Midbrain (tissue), 1 donor: ENCODE measurements at regions not wholly inside any gene's neighbourhood (a gene's known extent, or its start where the extent isn't known, plus 50 kb on each side); places are given as distances from the start of the nearest gene placed in this dataset.
"Not testable (repeated sequence)": the region's sequence is repeated elsewhere in the genome, so short reads cannot be mapped to it uniquely, and the experiment has no call there.

Source experiments
- DNase-seq: peaks from one replicate; lab custom pipeline; 2025; lab: John Stamatoyannopoulos, UW

DNA sequence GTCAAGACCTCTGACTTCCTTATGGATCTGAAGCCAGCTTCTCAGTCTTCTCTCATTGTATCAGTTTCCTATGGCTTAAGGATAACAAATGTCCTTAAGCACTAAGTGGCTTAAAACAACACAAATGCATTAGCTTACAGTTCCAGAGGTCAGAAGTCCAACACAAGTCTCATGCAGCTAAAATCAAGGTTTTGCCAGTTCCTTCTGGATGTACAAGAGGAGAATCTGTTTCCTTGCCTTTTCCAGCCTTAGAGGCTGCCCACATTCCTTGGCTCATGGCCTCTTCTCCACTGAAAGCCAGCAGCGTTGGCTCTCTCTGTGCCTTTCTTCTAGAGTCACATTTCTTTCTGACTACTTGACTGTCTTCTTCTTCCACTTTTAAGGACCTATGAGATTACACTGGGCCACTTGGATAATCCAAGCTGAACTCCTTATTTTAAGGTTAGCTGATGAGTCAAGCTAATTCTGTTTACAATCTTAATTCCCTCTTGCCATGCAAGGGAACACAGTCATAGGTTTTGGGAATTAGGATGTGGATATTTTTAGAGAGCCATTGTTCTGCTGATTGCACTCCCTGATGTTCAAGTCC lies 179.0 kb downstream of the BCAS1 start:
- no peak for DNase-seq

DNA sequence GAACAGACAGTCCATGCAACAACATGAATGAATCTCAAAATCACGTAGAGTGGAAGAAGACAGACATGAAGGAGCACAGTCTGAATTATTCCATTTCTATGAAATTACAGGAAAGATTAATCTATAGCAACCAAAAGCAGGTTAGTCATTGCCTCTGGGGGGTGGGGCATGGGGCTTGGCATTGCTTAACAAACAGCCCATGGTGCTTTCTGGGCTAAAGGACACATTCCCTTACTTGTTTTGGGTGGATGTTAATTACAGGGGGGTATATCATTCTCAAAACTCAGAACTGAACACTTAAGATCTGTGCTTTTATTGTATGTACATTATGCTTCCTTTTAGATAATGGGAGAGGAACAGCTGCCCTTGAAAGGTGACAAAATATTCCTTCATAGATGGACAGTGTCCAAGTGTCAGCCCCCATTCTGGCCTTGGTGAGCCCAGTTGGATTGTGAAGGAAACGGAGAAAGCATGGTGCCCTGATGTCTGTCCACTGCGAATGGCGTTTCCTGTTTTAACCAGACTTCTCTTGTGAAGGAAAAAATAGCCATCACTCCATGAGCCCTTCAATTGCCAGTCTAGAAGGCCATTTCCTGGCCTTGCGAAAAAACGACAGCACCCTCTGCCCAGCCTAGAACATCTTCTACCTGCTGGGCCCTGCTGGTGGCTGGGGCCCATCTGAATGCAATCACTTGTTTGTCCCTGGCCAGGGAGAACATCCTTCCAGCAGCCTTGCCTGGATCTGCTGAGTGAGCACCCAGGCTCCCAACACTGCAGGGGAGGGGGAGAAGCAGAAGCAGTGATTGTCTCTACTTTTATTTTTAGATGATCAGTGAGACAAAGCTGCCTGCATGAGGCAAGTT lies 179.7 kb downstream of the BCAS1 start:
- no peak for DNase-seq

DNA sequence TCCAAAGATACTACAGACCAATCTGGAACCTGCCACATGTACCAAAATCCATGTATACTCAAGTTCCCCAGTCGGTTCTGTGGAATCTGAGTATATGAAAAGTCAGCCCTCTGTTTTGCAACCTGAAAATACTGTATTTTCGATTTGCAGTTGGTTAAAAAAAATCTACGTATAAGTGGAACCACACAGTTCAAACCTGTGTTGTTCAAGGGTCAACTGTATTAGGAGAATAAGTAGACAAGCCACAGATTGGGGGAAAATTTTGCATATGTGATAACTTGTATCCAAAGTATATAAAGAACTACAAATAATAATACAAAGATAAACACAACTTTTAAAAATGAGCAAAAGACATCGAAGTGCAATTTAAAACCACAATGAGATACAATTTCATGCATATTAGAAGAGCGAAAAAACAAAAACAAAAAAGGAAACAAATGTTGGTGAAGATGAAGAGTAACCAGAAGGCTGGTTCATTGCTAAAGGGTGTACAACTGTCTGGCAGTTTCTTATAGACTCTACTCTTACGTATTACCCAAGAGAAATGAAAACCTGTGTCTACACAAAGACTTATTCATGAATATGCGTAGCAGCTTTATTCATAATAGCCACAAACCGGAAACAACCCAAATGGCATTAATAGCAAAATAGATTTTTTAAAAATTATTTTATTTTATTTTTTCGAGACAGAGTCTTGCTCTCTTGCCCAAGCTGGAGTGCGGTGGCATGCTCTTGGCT lies 180.8 kb downstream of the BCAS1 start:
- DNase-seq, result no peak

DNA sequence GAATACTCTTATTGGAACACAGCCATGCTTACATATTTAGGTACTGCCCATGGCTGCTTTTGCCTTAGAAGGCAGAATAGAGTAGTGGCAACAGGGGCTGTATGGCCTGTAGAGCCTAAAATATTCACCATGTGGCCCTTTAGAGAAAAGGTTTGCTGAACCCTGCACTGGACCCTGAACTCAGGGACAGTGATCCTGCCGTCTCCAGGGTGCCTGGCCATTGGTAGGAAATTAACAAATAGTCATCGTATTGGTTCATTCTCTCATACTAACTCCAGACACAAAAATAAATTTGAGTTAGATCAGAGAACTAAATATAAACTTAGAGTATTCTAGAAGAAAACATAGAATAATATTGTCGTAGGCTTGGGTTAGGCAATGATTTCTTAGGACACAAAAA lies 181.4 kb downstream of the BCAS1 start:
- no peak for DNase-seq

DNA sequence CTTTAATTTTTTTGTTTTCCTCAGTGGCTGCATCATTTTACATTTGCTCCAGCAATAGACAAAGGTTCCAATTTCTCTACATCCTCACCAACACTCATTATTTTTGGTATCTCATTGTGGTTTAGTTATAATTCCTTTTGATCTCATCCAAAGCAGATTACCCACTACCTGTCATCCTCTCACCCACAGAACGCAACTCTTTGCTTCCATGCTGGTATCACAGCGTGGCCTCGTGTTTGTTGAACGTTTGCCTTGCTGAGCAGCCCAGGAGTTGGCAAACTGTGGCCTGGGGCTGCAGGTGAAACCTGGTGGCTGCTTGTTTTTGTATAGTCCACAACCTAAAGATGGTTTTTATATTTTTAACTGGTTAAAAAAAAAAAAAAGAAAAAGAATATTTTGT lies 181.9 kb downstream of the BCAS1 start:
- no peak for DNase-seq

DNA sequence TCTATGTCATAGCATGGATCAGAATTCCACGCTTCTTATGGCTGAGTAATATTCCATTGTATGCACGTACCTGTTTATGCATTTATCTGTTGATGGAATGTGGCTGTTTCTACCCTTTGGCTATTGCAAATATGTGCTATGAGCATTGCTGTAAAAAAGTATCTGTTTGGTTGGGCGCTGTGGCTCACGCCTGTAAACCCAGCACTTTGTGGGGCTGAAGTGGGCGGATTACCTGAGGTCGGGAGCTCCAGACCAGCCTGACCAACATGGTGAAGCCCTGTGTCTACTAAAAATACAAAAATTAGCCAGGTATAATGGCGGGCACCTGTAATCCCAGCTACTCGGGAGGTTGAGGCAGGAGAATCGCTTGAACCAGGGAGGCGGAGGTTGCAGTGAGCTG lies 182.4 kb downstream of the BCAS1 start:
- no peak for DNase-seq

DNA sequence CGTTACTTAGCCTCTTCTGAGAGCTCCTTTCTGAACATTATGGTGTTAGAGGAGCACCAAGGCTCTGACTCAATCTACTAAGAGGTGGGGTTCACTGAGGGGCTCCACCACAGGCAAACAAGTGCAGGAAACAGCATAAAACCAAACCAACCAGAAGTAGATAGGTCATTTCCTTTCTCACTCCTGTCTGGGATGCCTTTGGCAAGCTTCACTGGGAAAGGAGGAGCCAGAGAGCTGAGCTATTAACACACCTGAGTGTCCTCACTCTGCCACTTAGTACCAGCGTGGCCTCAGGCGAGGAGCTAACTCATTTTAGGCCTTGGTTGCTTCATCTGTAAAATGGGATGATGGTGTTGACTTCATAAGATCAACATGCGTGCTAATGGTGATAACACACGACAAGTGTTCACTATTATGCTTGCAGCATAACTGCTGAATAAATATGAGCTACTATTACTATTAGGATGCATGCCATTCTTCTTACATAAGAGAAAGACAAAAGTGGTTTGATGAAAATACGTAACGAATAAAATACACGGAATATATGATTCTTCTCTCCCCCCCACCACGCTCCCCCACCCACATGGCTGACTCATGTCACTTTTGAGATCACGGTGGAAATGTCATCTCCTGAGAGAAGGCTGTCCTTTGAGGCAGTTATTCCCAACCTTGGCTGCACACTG lies 185.4 kb downstream of the BCAS1 start:
- no peak for DNase-seq

DNA sequence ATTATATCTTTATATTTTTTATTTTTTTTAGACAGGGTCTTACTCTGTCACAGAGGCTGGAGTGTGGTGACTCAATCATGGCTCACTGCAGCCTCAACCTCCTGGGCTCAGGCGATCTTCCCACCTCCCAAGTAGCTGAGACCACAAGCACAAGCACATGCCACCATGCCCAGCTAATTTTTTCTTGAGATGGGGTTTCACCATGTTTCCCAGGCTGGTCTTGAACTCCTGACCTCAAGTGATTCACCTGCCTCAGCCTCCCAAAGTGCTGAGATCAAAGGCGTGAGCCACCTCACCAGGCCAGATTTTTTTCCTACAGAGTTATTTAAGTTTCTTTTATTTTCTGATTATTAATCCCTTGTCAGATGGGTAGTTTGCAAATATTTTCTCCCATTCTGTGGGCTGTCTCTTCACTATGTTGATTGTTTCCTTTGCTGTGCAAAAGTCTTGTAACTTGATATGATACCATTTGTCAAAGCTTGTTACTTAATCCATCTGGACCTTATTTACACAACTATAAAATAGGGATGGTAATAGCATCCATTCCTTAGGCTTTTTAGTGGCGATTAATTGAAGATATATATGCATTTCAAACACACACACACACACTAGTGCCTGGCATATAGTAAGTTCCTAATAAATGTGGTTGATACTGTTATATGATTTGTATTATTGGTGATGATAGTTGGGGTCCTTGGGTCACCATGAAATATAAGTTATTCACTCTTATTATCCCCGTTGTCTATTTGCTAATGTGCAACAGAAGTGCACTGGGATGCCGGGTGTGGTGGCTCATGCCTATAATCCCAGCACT lies 187.1 kb downstream of the BCAS1 start:
- no peak for DNase-seq

DNA sequence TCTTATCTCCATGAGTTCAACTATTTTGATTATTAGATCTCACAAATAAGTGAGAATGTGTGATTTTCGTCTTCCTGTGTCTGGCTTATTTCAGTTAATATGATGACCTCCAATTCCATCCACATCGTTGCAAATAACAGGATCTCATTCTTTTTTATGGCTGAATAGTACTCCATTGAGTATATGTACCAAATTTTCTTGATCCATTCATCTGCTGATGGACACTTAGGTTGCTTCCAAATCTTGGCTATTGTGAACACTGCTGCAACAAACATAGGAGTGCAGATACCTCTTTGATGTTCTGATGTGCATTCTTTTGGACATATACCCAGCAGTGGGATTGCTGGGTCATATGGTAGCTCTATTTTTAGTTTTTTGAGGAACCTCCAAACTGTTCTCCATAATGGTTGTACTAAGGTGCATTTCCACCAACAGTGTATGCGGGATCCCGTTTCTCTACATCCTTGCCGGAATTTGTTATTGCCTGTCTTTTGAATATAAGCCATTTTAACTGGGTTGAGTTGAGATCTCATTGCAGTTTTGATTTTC lies 187.9 kb downstream of the BCAS1 start:
- not testable (repeated sequence) for DNase-seq

DNA sequence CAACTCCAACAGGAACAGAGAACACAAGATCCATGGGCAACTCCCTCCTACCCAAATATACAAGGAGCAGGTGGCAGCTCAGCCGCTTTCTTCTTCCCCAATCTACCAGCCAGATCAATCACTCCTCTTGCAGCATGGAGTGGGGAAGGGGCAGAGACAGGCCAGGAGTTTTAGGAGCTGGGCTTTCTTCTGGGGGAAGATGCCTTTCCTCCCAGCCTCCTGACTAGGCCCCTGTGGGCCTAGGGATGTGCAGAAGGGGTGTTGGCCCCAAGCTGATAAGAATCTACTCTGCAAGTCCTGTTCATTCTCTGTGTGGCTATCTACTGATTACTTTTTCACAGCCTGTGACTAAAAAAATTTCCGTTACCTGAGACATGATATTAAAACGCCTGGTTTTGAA lies 189.0 kb downstream of the BCAS1 start:
- DNase-seq, result no peak

DNA sequence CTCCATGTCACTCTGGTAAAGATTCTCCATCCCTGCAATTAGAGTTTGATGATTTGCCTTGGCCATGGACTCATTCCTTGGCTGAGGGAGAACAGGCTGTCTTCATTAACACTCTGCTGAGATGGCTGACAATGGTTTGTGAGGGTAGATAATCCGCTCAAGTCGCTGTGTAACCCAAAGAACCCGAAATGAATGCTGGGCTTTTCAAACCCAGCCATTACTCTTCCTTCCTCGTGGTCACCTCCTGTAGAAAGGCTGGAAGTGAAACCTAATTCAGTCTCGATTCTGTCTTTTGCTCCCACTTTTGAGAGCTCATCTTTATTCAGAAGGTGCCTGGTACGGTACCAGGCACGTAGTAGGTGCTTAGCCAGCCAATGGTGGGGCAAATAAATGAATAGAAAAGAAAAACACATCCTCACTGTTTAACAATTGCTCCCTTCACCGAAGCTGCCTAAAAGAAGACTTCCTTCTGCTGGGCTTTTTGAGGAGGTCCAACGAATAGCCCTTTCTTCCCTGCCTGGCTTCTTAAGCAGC lies 190.2 kb downstream of the BCAS1 start:
- no peak for DNase-seq

DNA sequence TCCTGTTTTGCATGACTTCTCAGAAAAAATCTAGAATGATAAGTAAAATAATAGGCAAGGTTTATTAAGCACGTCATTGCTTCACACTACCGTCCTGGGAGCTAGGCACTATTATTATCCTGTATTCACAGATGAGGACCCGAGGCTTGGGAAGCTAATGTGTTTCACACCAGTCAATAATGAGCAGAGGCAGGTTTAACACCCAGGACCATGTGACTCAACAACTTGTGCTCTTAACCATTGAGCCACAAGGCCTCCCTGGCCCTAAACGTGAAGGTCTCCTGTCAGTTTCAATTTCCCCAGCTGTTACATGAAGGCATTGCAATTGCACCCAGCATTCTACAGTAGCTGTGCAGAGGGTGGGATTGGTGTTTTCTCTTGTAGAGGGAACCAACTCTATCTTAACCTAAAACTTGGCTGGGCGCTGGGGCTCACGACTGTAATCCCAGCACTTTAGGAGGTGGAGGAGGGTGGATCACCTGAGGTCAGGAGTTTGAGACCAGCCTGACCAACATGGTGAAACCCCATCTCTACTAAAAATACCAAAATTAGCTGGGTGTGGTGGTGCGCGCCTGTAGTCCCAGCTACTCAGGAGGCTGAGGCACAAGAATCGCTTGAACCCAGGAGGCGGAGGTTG lies 191.2 kb downstream of the BCAS1 start:
- DNase-seq, result no peak

DNA sequence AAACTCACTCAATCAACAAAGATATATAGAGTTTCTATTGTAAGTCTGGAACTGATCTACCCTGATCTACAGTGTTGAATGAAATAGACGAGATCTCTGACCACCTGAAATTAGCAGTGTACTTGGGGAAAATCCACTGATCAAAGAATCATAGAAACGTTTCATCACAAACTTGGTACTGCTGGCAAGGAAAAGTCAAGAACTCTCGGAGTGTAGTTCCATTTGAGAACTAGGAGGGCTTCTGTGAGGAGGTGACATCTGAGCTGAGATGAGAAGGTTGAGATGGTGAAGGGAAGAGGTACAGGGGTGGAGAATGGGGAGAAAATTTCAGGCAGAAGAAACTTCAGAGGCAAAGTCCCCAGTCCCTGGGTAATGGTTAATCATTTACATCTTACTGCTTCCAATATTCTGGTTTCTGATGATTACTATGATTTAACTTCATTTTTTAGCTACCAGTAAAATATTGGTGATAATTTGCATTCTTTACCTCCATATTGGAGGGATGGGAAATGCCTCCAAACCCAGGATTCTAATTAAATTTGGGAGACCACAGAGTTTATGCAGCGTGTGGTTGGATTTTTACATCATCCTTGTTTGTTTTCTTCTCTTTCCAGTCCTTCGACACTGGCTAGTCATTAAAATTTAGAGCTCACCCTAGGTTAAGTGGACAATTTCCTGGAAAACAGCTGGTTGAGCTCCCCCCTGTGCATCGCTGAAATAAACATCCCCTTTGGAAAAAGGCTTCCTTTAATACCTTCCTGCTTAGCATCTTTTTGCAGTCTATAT lies 191.9 kb downstream of the BCAS1 start:
- no peak for DNase-seq

DNA sequence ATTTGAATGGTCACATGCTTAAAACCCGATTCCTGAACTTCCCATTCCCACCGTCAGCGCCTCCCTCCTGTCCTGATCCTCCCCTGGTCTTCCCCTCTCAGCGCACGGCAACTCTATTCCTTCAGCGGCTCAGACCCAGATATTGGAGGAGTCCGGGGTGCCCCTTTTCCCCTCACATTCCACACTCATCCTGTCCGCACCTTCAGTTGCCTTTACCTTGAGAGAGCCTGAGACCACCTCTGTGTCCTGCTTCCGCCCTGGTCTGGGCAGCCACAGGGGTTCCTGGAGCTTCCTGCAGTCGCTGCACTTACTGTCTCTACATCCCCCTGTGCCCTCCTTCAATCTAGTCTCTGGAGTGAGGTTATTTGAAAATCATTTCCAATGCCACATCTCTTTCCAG lies 193.4 kb downstream of the BCAS1 start:
- no peak for DNase-seq

DNA sequence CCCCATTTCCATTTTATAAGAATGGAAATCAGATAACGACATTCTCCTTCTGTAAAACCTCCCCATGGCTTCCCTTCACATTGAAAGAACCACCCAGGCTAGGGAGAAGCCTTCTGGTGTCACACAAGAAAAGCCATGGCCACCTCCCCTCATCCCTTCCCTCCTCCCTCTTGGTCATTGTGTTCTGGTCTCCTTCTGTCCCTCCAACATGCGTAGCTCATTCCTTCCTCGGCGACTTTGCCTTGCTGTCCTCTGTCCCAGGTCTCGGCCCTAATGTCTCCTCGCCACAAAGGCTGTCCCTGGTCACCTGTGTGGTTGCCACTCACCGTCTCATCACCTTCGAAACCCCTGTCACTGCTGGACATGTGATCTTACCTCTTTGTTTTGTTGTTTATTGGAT lies 193.9 kb downstream of the BCAS1 start:
- DNase-seq, result no peak

DNA sequence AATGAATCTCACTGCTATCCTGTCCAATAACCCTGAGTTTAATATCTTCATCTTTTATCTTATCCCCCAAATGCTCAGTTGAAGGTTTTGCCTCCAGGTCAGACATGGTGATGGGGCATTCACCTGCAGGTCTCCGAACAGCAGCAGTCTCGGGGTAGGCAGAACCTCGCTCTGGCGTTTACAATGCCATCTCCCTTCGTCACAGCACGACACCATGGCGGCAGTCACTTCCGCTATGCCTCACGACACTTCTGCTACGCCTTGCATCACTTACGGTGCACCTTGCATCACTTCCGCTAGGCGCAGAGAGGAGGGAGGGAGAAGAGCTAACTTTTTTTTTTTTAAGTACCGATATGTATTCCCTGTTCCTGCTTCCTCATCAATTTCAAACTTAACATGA lies 194.9 kb downstream of the BCAS1 start:
- DNase-seq, result no peak

DNA sequence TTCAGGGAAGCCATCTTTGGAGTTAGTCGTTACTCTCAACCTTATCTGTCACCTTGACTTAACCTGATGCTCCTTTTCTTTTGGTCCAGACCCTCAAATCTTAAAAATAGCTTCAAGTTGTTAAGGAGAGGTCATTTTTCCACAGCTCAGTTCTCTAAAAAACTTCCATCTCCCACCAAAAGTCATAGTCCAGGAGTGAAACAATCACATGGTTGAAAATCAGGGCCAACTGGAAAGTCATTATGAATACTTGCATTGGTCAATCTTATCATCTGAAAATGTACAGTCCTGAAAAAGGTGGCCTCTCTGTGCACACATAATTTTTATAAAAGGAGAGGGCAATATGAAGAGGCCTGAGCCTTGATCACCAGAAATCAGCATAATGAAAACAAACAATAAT lies 195.7 kb downstream of the BCAS1 start:
- no peak for DNase-seq

DNA sequence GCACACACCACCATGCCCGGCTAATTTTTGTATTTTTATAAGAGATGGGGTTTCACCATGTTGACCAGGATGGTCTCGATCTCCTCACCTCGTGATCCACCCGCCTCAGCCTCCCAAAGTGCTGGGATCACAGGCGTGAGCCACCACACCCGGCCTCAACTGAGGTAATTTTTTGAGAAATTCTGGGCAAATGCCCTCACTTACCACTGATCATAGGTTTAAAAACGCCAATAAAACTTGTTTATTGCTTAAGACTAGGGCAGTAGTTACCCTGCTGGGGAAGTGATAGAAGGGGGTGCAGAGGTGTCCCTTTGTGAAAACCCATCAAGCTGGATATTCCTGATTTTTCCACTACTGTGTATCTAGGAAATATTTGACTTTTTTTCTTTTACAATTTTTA lies 196.3 kb downstream of the BCAS1 start:
- DNase-seq, result no peak

DNA sequence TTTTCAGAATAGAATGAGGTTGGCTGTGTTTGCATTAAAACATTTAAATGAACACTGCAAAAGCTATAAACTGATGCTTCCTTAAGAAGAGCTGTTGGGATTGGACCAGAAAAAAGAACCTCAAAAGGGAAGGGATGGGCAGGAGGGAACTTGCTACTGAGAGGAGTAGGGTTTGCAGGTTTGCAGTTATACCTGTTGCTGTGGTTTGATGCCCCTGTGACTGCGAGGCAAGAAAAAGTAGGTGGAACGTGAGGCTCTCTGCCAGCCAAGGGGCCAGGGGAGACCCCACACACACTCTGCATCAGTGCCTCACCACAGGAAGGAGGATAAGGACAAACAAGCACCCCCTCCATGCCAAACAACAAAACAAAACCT lies 197.2 kb downstream of the BCAS1 start:
- no peak for DNase-seq
